Stimulated activated CD8-positive, alpha-beta memory T cell treated with anti-CD3 and anti-CD28 coated beads, Interleukin-2, amount 100 ng/mL, for 48 hours (primary cell): ENCODE measurements at regions not wholly inside any gene's neighbourhood (a gene's known extent, or its start where the extent isn't known, plus 50 kb on each side); places are given as distances from the start of the nearest gene placed in this dataset.

Experiments used
- DNase-seq, 2 donors: peaks; one replicate each; pipeline ENCODE4 v3.0.0-alpha.2; 2020; ENCODE audit warnings: low read depth in 2 of 2

GRCh38 chrX:131778269-131779218 lies 234.7 kb downstream of the OR13H1 start:
- no peak for DNase-seq

- DNase-seq, result no peak
These were observed 235.4 kb downstream of the OR13H1 start for GRCh38 chrX:131779306-131779705.

- no peak for DNase-seq
These were observed 235.9 kb downstream of the OR13H1 start for GRCh38 chrX:131779741-131780140.

- DNase-seq, result no peak
These were observed 238.8 kb downstream of the OR13H1 start for GRCh38 chrX:131782646-131783045.

- DNase-seq, result no peak
These were observed 239.4 kb upstream of the STK26 start for GRCh38 chrX:131783555-131784308.

GRCh38 chrX:131789664-131790063 lies 233.4 kb upstream of the STK26 start:
- DNase-seq, result no peak

GRCh38 chrX:131791608-131792355 lies 231.3 kb upstream of the STK26 start:
- no peak for DNase-seq

- no peak for DNase-seq
These were observed 230.7 kb upstream of the STK26 start for GRCh38 chrX:131792356-131792749.

- peak in 1 of 2 donors; percentile 55 for DNase-seq
These were observed 230.2 kb upstream of the STK26 start for GRCh38 chrX:131792789-131793462.

GRCh38 chrX:131795442-131796229 lies 227.5 kb upstream of the STK26 start:
- no peak for DNase-seq

GRCh38 chrX:131801066-131801465 lies 222.0 kb upstream of the STK26 start:
- DNase-seq, result no peak

- no peak for DNase-seq
These were observed 221.2 kb upstream of the STK26 start for GRCh38 chrX:131801911-131802310.

- DNase-seq, result no peak
These were observed 220.1 kb upstream of the STK26 start for GRCh38 chrX:131802836-131803626.

- peak in 1 of 2 donors; percentile 37 for DNase-seq
These were observed 210.0 kb upstream of the STK26 start for GRCh38 chrX:131812847-131813825.

GRCh38 chrX:131816551-131817136 lies 206.5 kb upstream of the STK26 start:
- no peak for DNase-seq

GRCh38 chrX:131818297-131818936 lies 204.7 kb upstream of the STK26 start:
- no peak for DNase-seq

GRCh38 chrX:131821945-131822622 lies 201.0 kb upstream of the STK26 start:
- no peak for DNase-seq
